Upper lobe of left lung (tissue), 4 donors: ENCODE measurements at regions not wholly inside any gene's neighbourhood (a gene's known extent, or its start where the extent isn't known, plus 50 kb on each side); places are given as distances from the start of the nearest gene placed in this dataset.

Experiments
- EP300 ChIP-seq, 4 donors: sonication (generic); formaldehyde crosslinking; IDR thresholded peaks; one replicate each; pipeline ENCODE4 v1.5.1; 2017; ENCODE audit warnings: antibody characterized with exemption in 4 of 4, control low read depth in 2 of 4
- POLR2A ChIP-seq, 4 donors: fragments of 450-650 bp; IDR thresholded peaks; one replicate each; pipeline ENCODE4 v1.5.1; 2016 to 2017; ENCODE audit warnings: antibody characterized with exemption in 4 of 4, mild to moderate bottlenecking in 2 of 4
- POLR2AphosphoS5 ChIP-seq, 2 donors: sonication (generic); formaldehyde crosslinking; IDR thresholded peaks; one replicate each; pipeline ENCODE4 v1.5.1; 2017; ENCODE audit warnings: antibody characterized with exemption in 2 of 2
- TF ChIP-seq, protein P1 (sequence below), 6 experiments: fragments of 450-650 bp in 4 of 6; fragments of 200-600 bp in 2 of 6; sonication (generic) in 2 of 6; IDR thresholded peaks; one replicate each; pipeline ENCODE4 v1.5.1; 2016 to 2019; ENCODE audit warnings: antibody characterized with exemption in 6 of 6

- TF ChIP-seq POLR2A (IDR thresholded peaks at IDR 0.05) (no peak), EP300 (IDR thresholded peaks at IDR 0.05) (no peak), POLR2AphosphoS5 (IDR thresholded peaks at IDR 0.05) (no peak)
- TF ChIP-seq, protein P1, sequence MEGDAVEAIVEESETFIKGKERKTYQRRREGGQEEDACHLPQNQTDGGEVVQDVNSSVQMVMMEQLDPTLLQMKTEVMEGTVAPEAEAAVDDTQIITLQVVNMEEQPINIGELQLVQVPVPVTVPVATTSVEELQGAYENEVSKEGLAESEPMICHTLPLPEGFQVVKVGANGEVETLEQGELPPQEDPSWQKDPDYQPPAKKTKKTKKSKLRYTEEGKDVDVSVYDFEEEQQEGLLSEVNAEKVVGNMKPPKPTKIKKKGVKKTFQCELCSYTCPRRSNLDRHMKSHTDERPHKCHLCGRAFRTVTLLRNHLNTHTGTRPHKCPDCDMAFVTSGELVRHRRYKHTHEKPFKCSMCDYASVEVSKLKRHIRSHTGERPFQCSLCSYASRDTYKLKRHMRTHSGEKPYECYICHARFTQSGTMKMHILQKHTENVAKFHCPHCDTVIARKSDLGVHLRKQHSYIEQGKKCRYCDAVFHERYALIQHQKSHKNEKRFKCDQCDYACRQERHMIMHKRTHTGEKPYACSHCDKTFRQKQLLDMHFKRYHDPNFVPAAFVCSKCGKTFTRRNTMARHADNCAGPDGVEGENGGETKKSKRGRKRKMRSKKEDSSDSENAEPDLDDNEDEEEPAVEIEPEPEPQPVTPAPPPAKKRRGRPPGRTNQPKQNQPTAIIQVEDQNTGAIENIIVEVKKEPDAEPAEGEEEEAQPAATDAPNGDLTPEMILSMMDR (IDR thresholded peaks at IDR 0.05): no peak
Observed at GRCh38 chr15:100809151-100809550, 70.5 kb upstream of the ALDH1A3 start.
